GM19467 (cell line): ENCODE measurements at regions not wholly inside any gene's neighbourhood (a gene's known extent, or its start where the extent isn't known, plus 50 kb on each side); places are given as distances from the start of the nearest gene placed in this dataset.
"Not testable (repeated sequence)": the region's sequence is repeated elsewhere in the genome, so short reads cannot be mapped to it uniquely, and the experiment has no call there.

Experiments
- ATAC-seq: cut with Tn5 transposase; IDR thresholded peaks from one replicate; pipeline ENCODE4 v1.9.1; 2021; ENCODE audit warnings: mild to moderate bottlenecking, moderate library complexity; ENCODE audit not compliant: unreplicated experiment

DNA sequence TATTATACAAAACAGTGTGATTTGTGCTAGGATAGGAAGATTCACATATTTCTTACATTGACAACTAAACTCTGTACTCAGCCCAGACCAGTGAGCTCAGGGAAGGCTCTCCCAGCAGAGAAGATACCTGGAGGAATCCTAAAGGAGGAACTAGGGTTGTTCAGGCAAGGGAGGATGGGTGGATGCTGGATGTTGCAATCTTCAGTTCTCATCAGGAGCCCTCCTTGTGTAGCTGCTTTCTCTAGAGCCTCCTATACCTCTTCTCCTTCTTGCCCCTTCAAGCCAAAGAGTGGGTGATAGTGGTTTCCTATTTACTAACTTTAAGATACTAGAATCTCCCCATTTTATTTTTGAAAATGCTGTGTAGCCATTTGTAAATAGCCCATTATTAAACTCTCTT lies 117.3 kb downstream of the NKX6-1 start:
- ATAC-seq = no peak

DNA sequence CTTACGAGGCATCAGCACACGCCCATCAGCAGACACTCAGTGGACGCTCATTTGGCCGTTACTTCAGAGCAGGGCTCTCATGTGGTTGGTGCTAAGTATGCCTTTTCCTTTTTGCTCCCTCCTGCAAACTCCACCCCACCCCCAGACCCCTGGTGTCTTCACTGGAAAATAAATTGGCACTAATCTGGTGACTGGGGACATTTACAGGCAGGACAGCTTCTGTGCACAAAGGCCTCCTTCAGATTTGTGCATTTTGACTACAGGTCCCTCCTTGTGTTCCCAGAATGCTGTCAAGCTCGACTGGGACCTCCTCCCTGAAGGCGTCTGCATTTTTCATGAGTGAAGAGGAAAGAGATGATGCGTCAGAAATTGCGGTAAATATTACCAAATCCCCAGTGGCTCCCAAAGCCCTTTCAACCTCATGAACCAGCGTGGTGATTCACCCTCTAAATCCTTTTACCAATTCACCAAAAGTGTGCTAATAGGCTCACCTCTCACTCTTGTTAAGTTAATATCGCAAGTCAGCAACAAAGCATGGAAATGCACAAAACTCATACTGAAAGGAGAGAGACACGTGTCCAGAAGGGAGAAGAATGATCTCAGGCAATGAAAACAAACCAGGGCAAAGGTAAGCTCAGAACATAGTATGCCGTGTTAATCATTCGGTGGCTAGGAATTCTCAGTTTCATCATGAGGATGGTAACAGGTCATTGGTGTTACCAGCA lies 119.0 kb downstream of the NKX6-1 start:
- no peak for ATAC-seq

DNA sequence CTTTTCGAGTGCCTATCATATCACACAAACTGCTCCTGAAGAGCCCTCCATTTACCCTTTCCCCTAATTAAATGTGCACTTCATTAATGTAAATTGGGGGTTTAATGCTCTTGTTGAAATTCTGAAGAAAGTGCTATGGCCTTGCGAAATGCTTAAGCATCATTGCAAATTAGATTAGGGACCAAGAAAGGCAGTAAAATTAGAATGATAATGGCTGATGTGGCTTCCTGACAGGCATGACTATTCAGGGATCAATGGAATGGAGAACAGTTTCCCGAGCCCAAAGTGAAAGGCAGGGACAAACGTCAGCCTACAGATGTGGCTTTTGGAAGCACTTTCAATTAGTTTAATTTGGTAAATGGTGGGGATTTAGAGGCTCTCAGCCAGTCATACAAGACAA lies 120.1 kb downstream of the NKX6-1 start:
- no peak for ATAC-seq

DNA sequence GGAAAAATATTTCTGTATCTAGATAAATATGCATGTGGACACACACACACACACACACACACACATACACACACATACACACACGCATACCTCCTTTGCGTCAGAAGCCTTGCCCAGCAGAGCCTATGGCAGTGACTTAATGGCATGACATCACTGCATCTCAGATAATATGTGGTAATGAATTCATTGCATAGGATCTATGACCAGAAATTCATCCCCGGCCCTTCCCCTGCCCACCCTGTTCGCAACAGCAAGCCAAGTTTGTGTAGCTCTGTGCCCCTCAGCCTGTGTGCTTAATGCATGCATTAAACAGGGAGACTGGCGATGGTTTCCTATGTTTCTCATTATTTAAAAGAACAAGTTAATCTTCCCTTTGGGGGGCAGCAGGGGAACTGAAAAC lies 120.7 kb downstream of the NKX6-1 start:
- ATAC-seq = no peak

DNA sequence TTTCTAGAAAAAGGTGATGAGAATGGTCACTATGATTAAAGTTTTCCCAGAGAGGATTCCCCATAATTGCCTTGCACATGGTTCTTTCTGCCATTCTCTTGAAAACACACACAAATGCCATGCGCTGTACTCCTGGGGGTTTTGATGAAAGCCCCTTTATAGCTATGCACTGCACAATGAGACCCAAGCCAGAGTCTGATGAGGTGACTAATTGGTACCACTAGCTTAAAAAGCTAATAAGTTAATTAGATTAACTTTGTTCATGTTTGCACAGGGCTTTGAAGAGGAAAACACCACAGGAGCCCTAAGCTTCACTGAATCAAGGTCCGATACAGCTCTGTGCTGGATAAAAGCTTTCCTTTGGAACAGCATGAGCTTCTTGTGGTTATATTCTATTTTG lies 132.2 kb downstream of the NKX6-1 start:
- ATAC-seq = no peak

DNA sequence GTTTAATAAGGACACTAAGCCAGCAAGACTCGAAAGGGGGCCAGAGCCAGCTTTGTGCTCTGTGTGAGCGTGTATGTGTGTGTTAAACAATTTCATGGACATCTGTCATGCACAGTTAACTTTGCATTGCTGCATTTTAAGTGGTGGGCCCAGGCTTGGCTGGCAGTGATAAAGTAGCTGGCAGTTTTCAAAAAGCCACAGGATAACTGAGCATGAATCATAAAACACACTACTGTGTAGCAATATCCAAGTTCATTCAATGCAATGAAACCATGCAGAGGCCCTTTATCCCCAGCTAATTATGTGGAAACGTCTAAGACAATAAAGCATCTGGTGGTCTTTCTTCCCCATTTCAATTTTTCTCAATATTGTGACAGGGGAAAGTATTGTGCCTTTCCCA lies 132.9 kb downstream of the NKX6-1 start:
- no peak for ATAC-seq

DNA sequence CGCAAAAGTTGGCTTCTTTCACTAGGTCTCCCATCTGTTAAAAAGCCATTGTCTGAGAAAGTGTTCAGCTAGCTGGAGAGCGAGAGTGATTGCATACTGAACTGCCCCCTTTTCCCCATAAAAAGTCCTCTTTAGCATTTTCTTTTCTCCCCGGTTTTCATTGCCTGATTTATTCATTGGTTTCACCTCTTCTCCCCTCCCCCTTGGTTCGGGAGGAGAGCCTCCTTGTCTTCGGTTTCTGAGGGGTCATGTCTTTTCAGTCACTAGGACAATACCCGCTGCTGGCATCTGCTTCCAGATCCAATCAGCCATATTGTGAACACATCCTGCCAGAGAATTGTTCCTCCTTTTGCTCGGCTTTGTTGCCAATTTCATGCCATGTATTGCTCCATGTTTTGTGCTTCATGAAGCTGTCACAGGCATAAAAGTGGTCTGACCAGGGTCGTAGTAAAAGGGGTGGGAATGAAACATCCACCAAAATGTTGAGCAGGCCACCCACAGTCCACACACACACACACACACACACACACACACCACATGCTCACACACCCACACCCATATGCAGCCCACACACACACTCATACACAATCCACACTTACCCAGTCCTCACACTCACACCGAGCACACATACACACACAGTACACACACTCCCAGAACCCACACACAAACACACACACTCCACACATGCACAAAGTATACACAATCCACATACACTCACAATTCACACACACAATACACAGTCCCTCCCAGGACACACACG lies 136.0 kb downstream of the NKX6-1 start:
- no peak for ATAC-seq

DNA sequence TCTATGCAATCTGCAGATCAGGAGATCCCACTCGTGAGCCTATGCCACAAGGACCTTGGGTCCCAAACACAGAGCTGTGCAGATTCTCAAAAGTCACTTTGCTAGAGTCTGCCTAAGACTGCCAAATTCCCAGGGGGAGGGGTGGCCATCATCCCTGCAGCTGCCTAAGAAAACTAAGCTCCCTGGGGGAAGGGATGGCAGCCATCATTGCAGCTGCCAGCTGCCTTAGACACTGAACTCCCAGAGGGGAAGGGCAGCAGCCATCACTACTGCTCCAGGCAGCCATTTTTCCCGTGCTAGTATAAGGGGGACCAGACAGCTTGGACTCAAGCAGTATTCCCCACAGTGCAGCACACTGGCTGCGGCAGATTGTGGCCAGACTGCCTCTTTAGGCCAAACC lies 156.9 kb downstream of the NKX6-1 start:
- ATAC-seq = no peak

DNA sequence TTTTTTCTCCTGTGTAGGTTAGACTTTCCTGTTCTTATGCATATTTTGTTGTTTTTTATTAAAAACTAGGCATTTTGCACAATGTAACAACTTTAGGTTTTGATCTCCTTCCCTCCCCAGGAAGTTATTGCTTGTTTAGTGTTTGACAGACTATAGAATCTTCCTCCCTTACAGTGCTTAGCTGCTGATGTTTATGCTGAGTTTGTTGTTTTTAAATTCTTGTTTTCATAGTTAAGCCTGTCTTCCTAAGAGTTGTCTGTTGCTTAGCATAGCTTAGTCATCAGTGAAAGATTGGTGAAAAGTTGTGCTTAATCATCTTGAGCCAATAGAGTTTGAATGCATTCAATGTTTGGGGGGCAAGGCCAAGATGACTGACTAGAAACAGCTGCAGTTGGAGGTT lies 157.5 kb downstream of the NKX6-1 start:
- ATAC-seq = no peak

DNA sequence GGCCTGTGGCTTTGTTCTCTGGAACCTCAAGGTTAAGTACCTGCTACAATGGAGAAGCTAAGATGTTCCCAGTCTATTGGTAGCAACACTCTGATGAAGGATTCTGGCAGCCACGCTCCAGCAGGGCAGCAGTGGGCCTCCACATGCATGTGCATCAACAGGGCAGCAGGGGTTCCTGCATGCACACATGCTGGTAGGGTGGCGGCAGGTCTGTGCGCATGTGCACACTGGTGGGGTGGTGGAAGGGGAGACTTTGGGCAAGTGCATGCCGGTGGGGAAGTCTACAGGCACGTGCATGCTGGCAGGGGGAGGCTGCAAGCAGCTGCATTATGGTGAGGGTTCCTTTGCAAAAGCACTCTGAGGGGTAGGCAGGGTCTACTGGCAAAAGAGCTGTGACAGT lies 160.7 kb downstream of the NKX6-1 start:
- no peak for ATAC-seq

DNA sequence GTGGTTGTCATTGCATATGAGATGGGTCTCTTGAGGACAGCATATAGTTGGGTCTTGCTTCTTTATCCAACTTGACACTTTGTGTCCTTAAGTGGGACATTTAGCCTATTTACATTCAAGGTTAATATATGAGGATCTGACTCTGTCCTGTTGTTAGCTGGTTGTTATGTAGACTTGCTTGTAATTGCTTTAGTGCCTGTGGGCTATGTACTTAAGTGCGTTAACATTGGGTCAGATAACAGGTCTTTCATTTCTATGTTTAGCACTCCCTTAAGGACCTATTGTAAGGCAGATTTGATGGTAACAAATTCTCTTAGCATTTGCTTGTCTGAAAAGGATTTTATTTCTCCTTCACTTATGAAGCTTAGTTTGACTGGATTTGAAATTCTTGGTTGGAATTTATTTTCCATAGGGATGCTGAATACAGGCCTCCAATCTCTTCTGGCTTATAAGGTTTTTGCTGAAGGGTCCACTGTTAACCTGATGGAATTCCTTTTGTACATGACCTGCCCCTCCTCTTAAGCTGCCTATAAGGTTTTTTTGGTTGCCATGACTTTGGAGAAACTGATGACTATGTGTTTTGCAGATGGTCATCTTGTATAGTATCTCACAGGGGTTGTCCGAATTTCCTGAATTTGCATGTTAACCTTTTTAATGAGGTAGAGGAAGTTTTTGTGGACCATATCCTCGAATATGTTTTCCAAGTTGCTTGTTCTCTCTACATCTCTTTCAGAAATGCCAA lies 162.0 kb downstream of the NKX6-1 start:
- no peak for ATAC-seq

DNA sequence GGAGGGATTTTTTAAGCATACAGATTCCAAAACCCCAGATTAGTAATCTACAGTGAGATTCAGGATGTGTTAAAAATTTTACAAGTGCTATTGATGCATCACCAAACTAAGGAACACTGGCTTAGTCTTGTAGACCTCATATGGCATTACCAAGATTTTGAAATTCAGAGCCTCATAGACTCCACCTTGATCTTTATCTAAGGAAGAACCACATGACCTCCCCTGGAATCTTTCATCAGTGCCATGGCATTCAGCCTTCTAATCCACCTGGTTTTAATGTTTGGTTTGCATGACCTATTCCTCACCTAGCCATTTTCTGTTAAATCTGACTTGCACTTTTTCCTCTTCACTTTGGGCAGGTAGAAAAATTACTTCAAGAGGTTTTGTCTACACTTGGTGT lies 171.6 kb downstream of the NKX6-1 start:
- ATAC-seq = no peak

DNA sequence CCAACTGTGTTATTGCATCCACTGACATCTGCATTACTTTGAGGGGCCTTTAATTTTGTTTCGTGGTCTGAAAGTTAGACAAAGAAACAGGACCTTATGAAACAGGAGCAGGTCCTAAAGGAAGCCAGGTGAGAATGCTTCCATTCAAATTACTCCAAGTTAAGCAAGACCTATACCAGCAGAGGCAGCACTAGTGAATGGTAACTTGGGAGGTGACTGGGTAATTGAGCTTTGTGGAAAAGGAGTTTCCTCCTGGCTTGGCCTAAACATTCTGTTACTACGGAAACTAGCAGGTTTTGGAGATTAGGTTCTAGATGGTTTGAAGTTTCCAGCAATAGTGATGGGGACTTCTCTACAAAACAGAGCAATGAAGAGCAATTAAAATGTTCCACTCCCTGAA lies 173.5 kb downstream of the NKX6-1 start:
- ATAC-seq = no peak

DNA sequence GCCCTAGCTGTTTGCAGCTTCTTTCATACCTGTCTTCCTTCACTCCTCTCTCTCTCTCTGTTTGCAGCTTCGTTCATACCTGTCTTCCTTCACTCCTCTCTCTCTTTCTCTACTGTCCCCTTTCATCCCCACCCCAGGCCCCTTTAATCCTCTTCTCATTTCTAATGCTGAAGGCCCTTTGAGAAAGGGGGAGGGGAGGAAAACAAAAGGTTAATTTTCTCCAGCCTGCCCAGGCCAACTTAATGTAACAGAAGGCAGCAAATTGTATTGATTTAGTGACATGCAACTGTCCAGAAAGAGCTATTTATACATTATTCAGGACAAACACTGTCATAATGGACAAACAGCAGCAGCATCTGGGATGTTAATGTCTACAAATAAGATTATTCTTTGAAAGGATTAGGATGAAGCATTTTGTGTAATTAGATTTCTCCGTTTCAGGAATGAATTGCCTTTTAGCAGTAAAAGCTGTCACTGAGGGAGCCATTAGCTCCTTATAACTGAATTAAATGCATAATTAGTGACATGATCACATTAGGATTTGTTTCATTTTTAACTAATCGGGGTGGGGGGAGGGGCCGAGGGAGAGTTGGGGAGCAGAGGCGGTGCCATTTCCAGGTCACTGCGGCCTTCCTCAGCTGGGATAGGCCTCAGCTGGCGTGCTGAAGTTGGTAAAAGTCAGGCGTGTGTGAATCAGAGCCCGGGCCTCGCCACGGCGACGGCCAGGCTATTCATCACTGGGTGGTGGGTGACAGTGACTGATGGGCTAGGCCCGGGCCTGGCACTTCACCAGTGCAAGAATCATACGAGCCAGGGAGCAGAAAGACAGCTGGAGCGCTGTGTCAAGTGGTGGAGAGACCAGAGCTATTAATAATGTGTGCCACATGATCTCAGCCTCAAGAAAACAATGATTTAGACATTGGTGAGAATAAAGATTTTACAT lies 174.5 kb downstream of the NKX6-1 start:
- no peak for ATAC-seq

DNA sequence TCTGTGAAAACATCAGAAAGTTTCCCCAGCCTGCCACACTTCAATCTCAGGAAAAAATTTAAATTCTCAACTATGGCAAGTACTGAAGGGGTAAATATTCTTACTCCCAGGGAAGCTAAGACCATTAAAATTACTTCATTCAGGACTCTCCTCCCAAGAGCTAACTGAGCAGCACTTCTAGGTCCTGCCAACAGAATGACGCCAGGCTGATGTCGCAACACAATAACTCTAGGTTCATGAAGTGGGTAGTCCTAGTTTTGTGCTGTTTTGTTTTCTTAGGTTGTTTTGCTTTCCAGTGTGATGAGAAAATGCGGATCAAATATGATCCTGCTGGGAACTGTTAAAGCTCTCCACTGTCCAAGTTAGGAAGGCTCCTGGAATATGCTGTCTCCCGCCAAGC lies 180.0 kb downstream of the NKX6-1 start:
- ATAC-seq = no peak

DNA sequence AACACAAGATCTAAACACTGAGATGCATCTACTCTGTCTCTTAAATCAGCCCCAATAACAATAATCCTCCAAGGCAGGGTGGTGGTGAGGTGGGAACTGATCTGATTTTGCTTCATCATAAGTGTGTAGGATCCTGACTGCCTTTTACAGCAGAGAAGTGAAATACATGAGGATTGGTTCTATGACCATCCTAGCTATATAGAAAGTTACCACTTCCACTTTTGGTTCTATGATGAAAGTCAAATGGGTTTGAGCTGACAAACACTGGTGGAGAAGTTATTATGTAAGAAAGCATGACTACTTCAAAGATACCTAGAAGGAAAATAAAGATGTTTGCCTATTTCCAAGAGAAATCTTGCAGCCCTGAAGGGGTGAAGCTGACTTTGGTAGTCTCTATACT lies 181.6 kb downstream of the NKX6-1 start:
- no peak for ATAC-seq

DNA sequence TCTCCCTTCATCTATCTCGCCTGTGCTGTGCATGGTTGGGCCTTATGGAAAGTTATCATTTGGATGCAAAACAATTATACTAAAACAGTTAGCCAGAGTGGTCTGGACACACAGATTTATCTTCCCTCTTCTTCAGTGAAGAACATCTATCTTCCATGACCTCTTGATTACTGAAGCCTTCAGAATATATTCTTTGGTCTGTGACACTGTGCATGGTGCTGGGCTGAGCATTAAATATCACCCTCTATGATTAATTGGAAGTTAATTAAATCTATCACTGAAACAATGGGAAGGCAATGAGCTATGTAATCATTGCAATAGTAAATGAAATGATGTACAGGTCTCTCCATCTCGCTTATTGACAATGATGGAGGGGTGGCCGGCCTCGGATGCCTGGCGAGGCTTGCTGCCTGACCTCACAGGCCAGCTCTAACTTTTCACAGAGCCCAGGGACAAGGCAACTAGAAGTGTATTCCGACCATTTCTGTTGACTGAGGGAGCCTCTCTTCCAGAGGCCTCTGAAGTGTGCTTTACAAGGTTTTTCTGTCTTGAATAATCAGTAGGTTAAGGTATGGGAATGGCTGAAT lies 186.6 kb downstream of the NKX6-1 start:
- no peak for ATAC-seq

DNA sequence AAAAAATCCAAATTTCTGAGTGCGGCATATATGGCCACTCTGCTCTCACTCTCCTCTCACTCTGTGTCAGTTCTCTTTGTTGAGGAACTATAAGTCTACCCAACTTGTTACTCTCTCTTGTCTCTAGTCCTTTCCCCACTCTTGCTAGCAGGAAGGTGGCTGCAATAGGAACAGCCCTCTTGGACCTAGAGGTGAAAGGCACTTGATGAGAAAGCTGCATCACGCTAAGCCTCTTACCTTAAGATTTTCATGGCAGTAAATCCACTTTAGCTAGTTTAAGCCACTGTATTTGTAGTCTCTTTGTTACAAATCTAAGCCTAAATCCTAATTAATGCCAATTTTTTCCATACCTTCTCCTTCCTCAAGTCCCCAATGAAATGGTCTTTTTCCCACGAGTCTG lies 189.9 kb downstream of the NKX6-1 start:
- no peak for ATAC-seq

DNA sequence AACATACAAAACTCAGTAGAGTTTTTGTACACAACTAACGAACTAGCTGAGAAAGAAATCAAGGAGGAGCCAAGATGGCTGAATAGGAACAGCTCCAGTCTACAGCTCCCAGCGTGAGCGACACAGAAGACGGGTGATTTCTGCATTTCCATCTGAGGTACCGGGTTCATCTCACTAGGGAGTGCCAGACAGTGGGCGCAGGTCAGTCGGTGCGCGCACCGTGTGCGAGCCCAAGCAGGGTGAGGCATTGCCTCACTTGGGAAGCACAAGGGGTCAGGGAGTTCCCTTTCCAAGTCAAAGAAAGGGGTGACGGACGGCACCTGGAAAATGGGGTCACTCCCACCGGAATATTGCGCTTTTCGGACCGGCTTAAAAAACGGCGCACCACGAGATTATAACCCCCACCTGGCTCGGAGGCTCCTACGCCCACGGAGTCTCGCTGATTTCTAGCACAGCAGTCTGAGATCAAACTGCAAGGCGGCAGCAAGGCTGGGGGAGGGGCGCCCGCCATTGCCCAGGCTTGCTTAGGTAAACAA lies 200.3 kb downstream of the NKX6-1 start:
- ATAC-seq = not testable (repeated sequence)

DNA sequence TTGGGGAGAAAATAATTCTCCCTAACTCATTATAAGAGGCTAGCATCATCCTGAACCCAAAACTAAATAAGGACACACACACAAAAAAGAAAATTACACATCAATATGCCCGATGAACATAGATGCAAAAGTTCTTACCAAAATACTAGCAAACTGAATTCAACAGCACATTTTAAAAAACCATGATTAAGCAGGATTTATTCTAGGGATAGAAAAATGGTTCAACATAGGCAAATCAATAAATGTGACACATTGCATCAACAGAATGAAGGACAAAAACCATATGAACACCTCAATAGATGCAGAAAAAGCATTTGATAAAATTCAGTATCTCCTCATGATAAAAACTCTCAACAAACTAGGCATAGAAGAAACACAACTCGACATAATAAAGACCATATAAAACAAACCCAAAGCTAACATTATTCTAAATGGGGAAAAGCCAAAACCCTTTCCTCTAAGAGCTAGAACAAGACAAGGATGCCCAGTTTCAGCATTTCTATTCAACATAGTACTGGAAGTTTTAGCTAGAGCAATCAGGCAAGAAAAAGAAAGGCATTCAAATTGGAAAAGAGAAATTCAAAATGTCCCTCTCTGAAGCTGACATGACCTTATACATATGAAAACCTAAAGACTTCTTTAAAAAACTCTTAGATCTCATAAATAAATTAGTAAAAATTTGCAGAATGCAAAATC lies 200.9 kb downstream of the NKX6-1 start:
- no peak for ATAC-seq
